ENCODE measurements at regions not wholly inside any gene's neighbourhood (a gene's known extent, or its start where the extent isn't known, plus 50 kb on each side); places are given as distances from the start of the nearest gene placed in this dataset.
"Not testable (repeated sequence)": the region's sequence is repeated elsewhere in the genome, so short reads cannot be mapped to it uniquely, and the experiment has no call there.

GRCh38 chr3:95725770-95726169 is 1088.6 kb upstream of the EPHA6 start:
- Mint-ChIP-seq H3K27me3 (no peaks in the 10 kb centered on the region), H3K27ac (no peak overlapping the region), H3K4me1 (ENCODE audit: low read depth) (no peaks in the 10 kb centered on the region), H3K9me3 (ENCODE audit: low read depth) (peaks cover 10% of the 10 kb centered on the region), H3K36me3 (ENCODE audit: insufficient read depth) (no peaks in the 10 kb centered on the region), H3K4me3 (ENCODE audit: low read depth) (no peak overlapping the region)
- TF ChIP-seq CTCF (IDR thresholded peaks at IDR 0.05; ENCODE audit: unreplicated experiment) = no peak
- DNase-seq (ENCODE audit: low spot score, unreplicated experiment) = no peak

GRCh38 chr3:95731753-95732152 is 1082.6 kb upstream of the EPHA6 start:
- Mint-ChIP-seq H3K4me3 (ENCODE audit: low read depth) (no peak overlapping the region), H3K27me3 (no peaks in the 10 kb centered on the region), H3K27ac (no peak overlapping the region), H3K36me3 (ENCODE audit: insufficient read depth) (no peaks in the 10 kb centered on the region), H3K4me1 (ENCODE audit: low read depth) (peaks cover 4% of the 10 kb centered on the region), H3K9me3 (ENCODE audit: low read depth) (peaks cover 12% of the 10 kb centered on the region)
- no peak for DNase-seq (ENCODE audit: low spot score, unreplicated experiment)
- no peak for TF ChIP-seq CTCF (IDR thresholded peaks at IDR 0.05; ENCODE audit: unreplicated experiment)

- Mint-ChIP-seq H3K36me3 (ENCODE audit: insufficient read depth) (no peaks in the 10 kb centered on the region), H3K27me3 (no peaks in the 10 kb centered on the region), H3K4me3 (ENCODE audit: low read depth) (no peak overlapping the region), H3K9me3 (ENCODE audit: low read depth) (peaks cover 12% of the 10 kb centered on the region), H3K27ac (no peak overlapping the region), H3K4me1 (ENCODE audit: low read depth) (peaks cover 6% of the 10 kb centered on the region)
- DNase-seq (ENCODE audit: low spot score, unreplicated experiment) = no peak
- no peak for TF ChIP-seq CTCF (IDR thresholded peaks at IDR 0.05; ENCODE audit: unreplicated experiment)
These were observed 1081.1 kb upstream of the EPHA6 start for GRCh38 chr3:95733336-95733735.

GRCh38 chr3:95738045-95738444 is 1076.3 kb upstream of the EPHA6 start:
- Mint-ChIP-seq H3K27ac (no peak overlapping the region), H3K9me3 (ENCODE audit: low read depth) (peaks cover 12% of the 10 kb centered on the region), H3K36me3 (ENCODE audit: insufficient read depth) (no peaks in the 10 kb centered on the region), H3K4me3 (ENCODE audit: low read depth) (no peak overlapping the region), H3K4me1 (ENCODE audit: low read depth) (peaks cover 4% of the 10 kb centered on the region), H3K27me3 (no peaks in the 10 kb centered on the region)
- TF ChIP-seq CTCF (IDR thresholded peaks at IDR 0.05; ENCODE audit: unreplicated experiment) = no peak
- no peak for DNase-seq (ENCODE audit: low spot score, unreplicated experiment)

- not testable (repeated sequence) for DNase-seq (ENCODE audit: low spot score, unreplicated experiment); H3K4me3 Mint-ChIP-seq (ENCODE audit: low read depth); H3K27ac Mint-ChIP-seq; H3K27me3 Mint-ChIP-seq; H3K36me3 Mint-ChIP-seq (ENCODE audit: insufficient read depth); H3K4me1 Mint-ChIP-seq (ENCODE audit: low read depth)
- H3K9me3 Mint-ChIP-seq (ENCODE audit: low read depth) = peaks cover 20% of the 10 kb centered on the region
These were observed 1069.5 kb upstream of the EPHA6 start for GRCh38 chr3:95744896-95745295.

GRCh38 chr3:95750097-95750496 is 1064.3 kb upstream of the EPHA6 start:
- Mint-ChIP-seq H3K36me3 (ENCODE audit: insufficient read depth) (peaks cover 1% of the 10 kb centered on the region), H3K4me3 (ENCODE audit: low read depth) (no peak overlapping the region), H3K9me3 (ENCODE audit: low read depth) (peaks cover 8% of the 10 kb centered on the region), H3K4me1 (ENCODE audit: low read depth) (peaks cover 12% of the 10 kb centered on the region), H3K27ac (no peak overlapping the region), H3K27me3 (no peaks in the 10 kb centered on the region)
- no peak for DNase-seq (ENCODE audit: low spot score, unreplicated experiment)
- no peak for TF ChIP-seq CTCF (IDR thresholded peaks at IDR 0.05; ENCODE audit: unreplicated experiment)

Data from progenitor cell of endocrine pancreas (in vitro differentiated cells).